Muscle of leg (tissue), 3 donors: ENCODE measurements at regions not wholly inside any gene's neighbourhood (a gene's known extent, or its start where the extent isn't known, plus 50 kb on each side); places are given as distances from the start of the nearest gene placed in this dataset.
"Not testable (repeated sequence)": the region's sequence is repeated elsewhere in the genome, so short reads cannot be mapped to it uniquely, and the experiment has no call there.

Source experiments
- DNase-seq: peaks from one replicate; pipeline ENCODE4 v3.0.0; 2013
- H3K27ac ChIP-seq: one replicate; pipeline ENCODE4 v1.5.1; 2013; ENCODE audit warnings: mild to moderate bottlenecking, low read length, control low read depth
- H3K27me3 ChIP-seq: one replicate; pipeline ENCODE4 v1.6.1; 2013; ENCODE audit warnings: low read length; ENCODE audit not compliant: control insufficient read depth, insufficient read depth
- H3K36me3 ChIP-seq: one replicate; pipeline ENCODE4 v1.6.1; 2013; ENCODE audit warnings: low read length; ENCODE audit not compliant: control insufficient read depth, insufficient read depth
- H3K4me1 ChIP-seq: one replicate; pipeline ENCODE4 v1.6.1; 2013; ENCODE audit warnings: low read length; ENCODE audit not compliant: control insufficient read depth, insufficient read depth
- H3K4me3 ChIP-seq: one replicate; pipeline ENCODE4 v1.5.1; 2013; ENCODE audit warnings: low read length, control low read depth
- H3K9me3 ChIP-seq: replicated peaks from 2 replicates; pipeline ENCODE4 v1.6.1; 2013; ENCODE audit warnings: low read depth, low read length; ENCODE audit not compliant: control insufficient read depth
- WGBS: methylation state at CpG from one replicate; pipeline ENCODE4 v1.1.5; 2013; ENCODE audit warnings: missing lambda C conversion rate; ENCODE audit not compliant: insufficient coverage; 5-methylcytosine and 5-hydroxymethylcytosine counted together

GRCh38 chr15:22173029-22173998, 93.0 kb downstream of the OR4M2 start:
- H3K27ac ChIP-seq, H3K9me3 ChIP-seq, H3K36me3 ChIP-seq, H3K4me1 ChIP-seq, DNase-seq, H3K27me3 ChIP-seq, H3K4me3 ChIP-seq: not testable (repeated sequence)
- no CpG with 5 or more reads among the region's 19 CpGs for WGBS

- H3K27ac ChIP-seq, H3K36me3 ChIP-seq, H3K27me3 ChIP-seq, H3K4me3 ChIP-seq, H3K9me3 ChIP-seq, DNase-seq, H3K4me1 ChIP-seq: not testable (repeated sequence)
- no CpG with 5 or more reads among the region's 5 CpGs for WGBS
Observed at GRCh38 chr15:22174088-22174487, 93.8 kb downstream of the OR4M2 start.

- not testable (repeated sequence) for H3K27me3 ChIP-seq, DNase-seq, H3K9me3 ChIP-seq, H3K36me3 ChIP-seq, H3K4me3 ChIP-seq, H3K27ac ChIP-seq, H3K4me1 ChIP-seq
- no CpG with 5 or more reads among the region's 7 CpGs for WGBS
Observed at GRCh38 chr15:22177965-22178364, 97.6 kb downstream of the OR4M2 start.

- H3K27me3 ChIP-seq, H3K9me3 ChIP-seq, DNase-seq, H3K4me1 ChIP-seq, H3K36me3 ChIP-seq, H3K4me3 ChIP-seq, H3K27ac ChIP-seq: not testable (repeated sequence)
- WGBS: no CpG with 5 or more reads among the region's 1 CpG
Observed at GRCh38 chr15:22178438-22178837, 98.1 kb downstream of the OR4M2 start.

- not testable (repeated sequence) for H3K27ac ChIP-seq, H3K4me1 ChIP-seq, H3K9me3 ChIP-seq, H3K36me3 ChIP-seq, DNase-seq, H3K4me3 ChIP-seq, H3K27me3 ChIP-seq
- no CpG with 5 or more reads among the region's 3 CpGs for WGBS
Observed at GRCh38 chr15:22179043-22179442, 98.7 kb downstream of the OR4M2 start.

- not testable (repeated sequence) for H3K27ac ChIP-seq, H3K4me1 ChIP-seq, H3K4me3 ChIP-seq, DNase-seq, H3K27me3 ChIP-seq, H3K36me3 ChIP-seq, H3K9me3 ChIP-seq
- no CpG with 5 or more reads among the region's 7 CpGs for WGBS
Observed at GRCh38 chr15:22180611-22181010, 100.3 kb downstream of the OR4M2 start.

GRCh38 chr15:22184678-22185077, 104.4 kb downstream of the OR4M2 start:
- WGBS: no CpG with 5 or more reads among the region's 15 CpGs
- DNase-seq, H3K36me3 ChIP-seq: not testable (repeated sequence)

GRCh38 chr15:22186846-22187532, 106.7 kb downstream of the OR4M2 start:
- not testable (repeated sequence) for H3K4me3 ChIP-seq, H3K36me3 ChIP-seq, H3K9me3 ChIP-seq, H3K27me3 ChIP-seq, H3K27ac ChIP-seq, DNase-seq, H3K4me1 ChIP-seq
- WGBS: no CpG with 5 or more reads among the region's 9 CpGs

More at GRCh38 chr15:22184678-22185077, 104.4 kb downstream of the OR4M2 start:
- H3K27ac ChIP-seq, H3K9me3 ChIP-seq, H3K4me3 ChIP-seq, H3K27me3 ChIP-seq, H3K4me1 ChIP-seq: not testable (repeated sequence)

- H3K27me3 ChIP-seq, H3K9me3 ChIP-seq, H3K4me1 ChIP-seq, H3K4me3 ChIP-seq, DNase-seq, H3K27ac ChIP-seq, H3K36me3 ChIP-seq: not testable (repeated sequence)
- WGBS: no CpG with 5 or more reads among the region's 3 CpGs
Observed at GRCh38 chr15:22191818-22192217, 111.5 kb downstream of the OR4M2 start.

- not testable (repeated sequence) for H3K27ac ChIP-seq, H3K4me1 ChIP-seq, H3K27me3 ChIP-seq, H3K36me3 ChIP-seq, H3K9me3 ChIP-seq, DNase-seq, H3K4me3 ChIP-seq
- no CpG with 5 or more reads among the region's 7 CpGs for WGBS
Observed at GRCh38 chr15:22194739-22195617, 114.7 kb downstream of the OR4M2 start.
